GM21423 (cell line): ENCODE measurements at regions not wholly inside any gene's neighbourhood (a gene's known extent, or its start where the extent isn't known, plus 50 kb on each side); places are given as distances from the start of the nearest gene placed in this dataset.

ENCODE experiments used
- ATAC-seq: cut with Tn5 transposase; IDR thresholded peaks from one replicate; pipeline ENCODE4 v1.9.1; 2021; ENCODE audit warnings: mild to moderate bottlenecking, moderate library complexity; ENCODE audit not compliant: unreplicated experiment

DNA sequence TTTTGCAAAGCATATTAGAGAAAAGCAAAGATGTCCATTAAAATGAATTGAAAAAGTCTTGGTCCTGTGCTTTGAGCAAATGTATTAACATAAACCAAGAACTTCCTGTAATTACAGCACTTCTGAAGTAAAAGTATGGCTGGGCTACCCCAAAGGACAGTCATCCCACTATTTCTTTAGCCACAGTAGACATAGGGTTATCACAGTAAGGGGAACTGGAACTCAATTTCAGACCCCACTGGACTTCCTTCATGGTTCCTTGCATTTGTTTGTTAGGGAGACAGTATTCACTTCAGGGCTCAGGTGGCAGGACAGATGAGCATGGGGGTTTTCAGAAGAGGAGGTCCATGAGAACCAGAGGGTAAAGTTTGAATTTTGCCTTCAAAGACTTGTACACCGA lies 203.1 kb upstream of the PDE1C start:
- peak; percentile 45 for ATAC-seq

DNA sequence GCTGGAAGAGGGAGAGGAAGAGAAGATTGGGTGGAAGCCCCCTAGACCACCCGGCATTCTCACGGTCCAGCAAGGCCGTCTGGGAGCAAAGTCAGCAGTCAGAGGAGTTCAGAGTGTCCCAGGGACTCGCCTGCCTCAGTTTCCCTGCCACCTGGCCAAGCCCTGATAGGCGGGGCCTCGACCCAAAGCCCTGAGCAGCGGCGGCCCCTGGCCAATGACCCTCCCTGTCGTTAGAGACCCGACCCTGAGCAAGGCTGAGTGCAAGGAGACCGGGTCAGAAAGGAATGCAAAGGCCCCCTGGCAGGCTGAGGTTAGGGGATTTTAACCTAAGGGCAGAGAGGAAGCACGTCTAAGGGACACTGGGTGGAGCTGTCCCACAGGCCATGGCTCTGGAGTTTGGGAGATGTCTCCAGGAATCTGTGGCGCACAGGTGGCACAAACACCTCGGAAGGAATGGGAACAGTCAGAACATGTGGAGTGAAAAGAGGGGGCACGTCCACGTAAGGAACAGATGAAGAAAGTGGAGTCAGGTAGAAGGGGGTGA lies 196.8 kb upstream of the PDE1C start:
- ATAC-seq: no peak

DNA sequence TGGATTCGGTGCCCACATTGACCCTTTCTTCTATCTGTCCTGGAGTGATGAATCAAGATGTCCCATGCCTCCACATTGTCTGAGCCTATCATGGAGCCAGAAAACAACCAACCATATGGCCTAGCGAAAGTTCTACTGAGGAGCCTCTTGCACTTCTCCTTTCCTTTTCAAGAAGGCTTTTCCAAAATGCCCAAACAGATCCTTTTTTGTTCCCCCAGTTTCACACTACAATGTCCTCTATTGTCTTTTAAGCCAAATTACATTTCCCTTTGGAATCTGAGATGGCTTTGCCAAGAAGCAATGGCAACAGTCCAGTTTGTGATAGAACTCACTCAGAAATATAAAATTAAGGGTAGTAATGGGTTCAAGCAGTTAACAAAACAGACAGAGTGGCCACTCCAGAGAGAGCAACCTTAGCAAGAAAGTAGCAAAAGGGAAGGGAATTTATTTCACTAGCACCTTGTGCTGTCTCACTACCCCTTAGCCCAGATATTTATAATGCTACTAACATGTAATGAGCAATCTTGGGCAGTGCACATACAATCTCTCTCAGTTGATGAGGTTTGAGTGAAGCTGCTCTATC lies 194.6 kb upstream of the PDE1C start:
- ATAC-seq: no peak

DNA sequence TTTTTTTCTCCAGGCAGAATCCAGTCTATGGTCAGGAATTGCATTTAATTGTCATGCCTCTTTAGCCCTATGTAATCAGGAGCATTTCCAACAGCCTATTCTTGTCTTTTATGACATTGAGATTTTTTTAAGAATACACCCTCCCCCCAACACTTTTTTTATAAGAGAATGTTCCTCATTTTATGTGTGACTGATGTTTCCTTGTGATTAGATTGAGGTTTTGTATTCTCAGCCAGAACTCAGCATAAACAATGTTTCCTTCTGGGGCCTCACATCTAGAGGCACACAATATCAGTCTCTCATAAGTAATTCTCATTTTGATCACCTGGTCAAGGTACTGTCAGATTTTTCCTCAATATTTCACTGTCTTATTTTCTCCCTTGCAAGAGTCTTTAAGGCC lies 193.4 kb upstream of the PDE1C start:
- no peak for ATAC-seq

DNA sequence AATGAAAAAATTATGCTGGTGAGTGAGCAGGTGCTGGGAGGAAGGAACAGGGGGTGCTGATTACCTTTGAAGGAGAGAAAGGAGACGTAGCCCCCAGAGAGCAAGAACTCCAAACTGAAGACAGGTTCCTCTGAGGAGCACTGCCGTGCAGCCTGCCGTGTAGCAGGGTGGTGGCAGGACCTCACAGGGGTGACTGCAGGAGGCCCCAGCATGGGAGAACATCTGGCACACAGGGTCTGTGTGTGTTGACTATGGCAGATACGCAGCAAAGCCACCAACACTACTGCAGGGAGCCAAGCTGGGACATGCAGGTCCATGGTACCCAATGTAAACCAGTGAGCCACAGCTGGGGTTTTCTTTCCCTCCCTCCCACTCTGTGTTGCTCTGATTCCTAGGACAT lies 192.1 kb upstream of the PDE1C start:
- no peak for ATAC-seq

DNA sequence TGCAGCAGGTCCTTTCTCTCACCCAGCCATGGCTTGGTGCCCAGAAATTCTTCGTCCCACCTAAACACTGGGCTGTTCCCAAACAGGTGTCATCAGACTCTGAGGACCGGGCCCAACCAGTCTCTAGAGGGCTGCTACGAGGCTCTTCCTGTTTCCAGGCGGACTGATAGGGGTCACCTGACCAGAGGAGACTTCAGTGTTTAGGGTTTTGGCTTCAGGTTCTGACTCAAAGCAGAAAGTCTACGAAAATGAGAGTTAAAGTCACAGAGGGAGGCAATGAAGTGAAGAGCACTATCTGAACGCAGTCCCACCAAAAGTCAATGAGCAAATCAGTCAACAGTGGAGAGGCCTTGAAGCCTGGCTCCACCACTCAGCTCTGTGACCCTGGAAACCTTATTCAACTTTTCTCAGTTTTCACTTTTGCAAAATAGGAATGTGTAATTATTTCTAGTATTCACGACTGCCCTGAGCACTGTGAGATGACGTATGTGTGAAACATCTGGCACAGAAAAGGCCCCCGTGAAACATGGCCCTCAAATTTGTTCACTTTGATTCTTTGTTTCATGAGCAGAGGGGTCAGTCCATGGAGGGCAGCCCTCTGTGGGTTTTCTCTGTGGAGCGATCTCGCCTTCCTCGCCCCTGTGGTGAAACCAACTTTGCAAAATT lies 189.9 kb upstream of the PDE1C start:
- peak; percentile 85 for ATAC-seq

DNA sequence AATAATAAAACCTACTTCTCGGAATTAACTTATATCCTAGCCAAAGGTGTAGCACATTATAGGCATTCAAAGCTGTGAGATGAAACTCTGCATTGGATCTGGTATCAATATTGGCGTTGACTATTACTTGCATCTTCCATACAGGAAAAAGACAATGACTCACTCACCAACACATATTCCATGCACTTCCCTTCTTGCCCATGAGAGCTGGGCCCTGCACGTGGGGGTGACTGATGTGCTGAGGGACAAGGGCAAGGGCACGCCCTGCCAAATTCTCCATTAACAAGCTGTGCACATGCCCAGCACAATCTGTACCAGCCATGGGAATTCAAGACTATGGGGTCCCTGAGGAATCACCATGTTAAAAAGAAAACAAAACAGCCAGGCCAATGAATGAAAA lies 188.1 kb upstream of the PDE1C start:
- no peak for ATAC-seq

DNA sequence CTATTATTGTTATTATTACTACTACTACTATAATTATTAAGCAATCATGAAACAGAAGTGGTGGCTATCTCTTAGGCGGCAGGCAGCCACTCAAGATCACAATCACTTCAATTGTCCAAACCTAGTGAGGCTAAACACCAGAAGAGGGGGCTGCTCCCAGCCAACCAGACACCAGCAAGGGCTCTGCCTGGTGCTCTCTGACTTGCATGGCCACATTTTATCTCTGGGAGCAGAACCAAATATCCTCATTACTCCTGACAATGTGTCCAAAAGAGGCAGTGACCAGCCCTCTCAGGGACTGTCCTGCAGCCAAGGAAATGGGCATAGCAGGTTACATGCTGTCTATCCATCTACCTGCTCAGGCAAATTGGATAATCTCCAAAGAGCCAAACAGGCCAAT lies 187.4 kb upstream of the PDE1C start:
- no peak for ATAC-seq

DNA sequence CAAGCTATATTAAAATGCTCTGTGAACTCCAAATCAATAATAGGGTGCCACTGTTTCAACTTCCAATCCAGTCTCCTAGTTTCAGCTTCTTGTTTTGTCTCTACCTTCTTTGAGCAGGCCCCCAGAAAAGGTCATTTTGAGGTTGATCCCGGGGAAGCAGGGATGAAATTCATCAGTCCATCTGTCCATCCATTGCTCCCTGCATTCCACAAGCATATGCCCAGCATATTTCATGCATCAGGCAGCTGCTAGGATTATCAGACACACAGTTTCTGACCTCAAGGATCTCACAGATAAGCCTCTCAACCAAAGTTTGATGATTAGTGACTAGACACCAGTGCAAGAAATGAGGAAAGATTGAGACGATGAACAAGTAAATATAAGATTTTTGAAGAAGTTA lies 186.6 kb upstream of the PDE1C start:
- no peak for ATAC-seq

DNA sequence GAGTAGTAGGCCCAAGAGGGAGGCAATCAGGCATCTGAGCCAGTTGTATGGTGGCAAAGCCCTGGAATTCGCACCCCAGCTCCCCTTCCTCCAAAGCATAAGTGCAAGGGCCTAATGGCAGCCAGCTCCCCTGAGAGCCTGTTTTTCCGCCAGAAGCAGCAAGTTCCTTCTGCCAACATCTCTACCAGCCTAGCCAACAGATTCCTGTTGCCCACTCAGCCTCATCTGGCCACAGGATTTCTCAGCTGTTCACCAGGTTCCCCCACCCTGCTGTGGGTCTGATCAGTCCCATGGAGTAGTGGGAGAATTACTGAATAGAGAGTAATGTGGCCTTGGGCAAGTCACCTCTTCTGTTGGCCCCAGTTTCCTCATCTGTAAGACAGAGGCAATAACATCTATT lies 186.2 kb upstream of the PDE1C start:
- no peak for ATAC-seq

DNA sequence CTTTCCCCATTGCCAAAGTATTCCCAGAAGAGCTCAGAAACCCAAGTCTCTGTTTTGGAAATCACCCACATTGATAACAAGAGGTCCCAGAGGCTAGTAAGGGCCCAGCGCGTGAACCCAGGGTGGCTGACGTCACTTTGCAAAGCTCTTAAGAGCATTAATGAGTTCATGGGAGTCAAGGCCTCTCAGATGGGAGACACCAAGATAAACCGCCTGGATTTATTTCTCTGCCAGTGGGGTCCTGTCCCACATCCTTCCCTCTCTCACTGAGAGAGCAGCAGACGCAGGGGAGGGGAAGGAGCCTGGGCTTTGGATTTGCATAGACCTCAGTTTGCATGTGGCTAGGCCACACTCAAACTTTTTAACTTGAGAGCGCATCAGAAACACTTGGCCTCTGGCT lies 184.8 kb upstream of the PDE1C start:
- ATAC-seq: no peak

DNA sequence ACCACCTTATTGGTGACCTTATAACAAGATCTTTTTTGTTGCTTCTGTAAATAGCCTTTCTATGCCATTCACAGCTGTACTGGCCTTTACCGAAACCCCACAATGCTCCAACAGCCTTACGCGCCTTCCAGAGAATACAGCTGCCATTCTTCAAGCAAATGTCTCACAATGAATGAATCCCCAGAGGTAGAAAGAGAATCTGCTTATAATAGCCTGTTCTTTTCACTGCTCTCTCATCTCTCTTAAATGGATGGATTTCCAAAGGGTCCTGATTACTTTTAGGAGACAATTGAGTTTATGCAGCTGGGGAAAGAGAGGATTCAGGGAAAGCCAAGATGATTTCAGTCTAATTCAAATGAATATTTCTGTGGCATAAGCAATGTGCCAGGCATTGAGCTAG lies 183.1 kb upstream of the PDE1C start:
- no peak for ATAC-seq

DNA sequence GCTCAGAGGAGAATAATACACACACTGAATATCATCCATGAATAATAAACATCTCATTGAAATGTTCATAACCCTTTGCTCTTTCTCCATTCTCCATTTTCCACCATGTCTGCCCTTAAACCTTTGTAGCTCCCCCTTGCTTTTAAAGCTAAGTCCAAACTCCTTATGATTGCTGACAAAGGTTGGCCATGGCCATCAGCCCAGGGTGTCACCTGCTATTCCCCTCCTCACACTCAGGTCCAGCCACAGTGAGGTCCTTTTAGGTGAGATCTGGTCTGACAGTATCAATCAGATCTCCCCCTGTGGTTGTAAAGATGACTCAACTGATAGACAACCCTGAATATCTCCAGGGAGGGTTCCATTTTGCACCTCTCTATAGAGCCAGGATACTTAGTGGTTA lies 181.5 kb upstream of the PDE1C start:
- no peak for ATAC-seq

DNA sequence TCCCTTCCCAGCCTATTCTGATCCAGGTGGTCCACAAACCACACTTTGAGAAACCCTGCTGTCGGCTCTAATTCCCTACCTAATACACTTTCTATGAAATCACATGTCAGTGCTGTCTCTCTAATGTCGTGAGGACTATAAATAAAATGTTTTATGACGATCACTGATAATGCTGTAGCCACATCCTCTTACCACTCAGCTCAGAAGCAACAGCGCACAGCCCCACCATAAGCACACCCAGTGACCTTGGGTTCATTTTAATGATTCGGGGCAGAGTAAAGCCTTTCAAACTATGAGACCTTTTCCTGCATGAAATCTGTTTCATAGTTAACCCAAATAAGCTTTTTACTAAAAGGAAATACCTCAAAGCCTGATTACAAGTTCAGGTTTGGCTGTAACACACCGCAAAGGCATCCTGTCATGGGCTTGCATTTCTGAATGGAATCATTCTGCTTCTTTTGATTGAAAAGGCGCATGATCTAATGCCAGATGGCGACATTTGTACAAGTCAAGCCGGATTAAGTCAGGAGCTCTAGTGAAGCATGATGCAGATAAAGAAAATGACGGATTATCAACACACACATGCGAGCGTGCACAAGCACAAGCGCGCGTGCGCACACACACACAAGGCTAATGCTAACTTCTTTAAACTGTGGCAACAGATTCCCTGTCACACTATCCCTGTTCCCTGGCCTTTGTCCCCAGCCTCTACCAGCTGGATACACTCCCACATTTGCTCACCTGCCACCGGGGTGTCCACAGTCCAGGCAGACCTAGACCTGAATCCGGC lies 180.5 kb upstream of the PDE1C start:
- no peak for ATAC-seq

DNA sequence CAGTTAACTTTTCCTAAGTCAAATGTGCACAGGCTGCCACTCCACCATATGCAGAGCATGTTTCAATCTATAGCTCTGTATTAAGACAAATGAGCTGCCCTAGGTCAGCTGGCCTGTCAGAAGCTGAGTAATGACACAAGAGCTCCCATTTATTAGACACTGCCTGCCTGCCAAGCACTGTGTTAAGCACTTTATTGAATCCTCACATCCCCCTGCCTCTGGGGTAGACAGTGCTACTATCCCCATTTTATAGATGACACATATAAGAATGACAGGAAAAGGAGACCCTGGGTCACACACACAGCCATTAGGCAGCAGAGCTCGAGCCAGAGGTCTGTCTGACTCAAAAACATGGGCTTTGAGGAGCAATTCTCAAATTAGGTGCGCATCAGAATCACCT lies 179.8 kb upstream of the PDE1C start:
- ATAC-seq: no peak

DNA sequence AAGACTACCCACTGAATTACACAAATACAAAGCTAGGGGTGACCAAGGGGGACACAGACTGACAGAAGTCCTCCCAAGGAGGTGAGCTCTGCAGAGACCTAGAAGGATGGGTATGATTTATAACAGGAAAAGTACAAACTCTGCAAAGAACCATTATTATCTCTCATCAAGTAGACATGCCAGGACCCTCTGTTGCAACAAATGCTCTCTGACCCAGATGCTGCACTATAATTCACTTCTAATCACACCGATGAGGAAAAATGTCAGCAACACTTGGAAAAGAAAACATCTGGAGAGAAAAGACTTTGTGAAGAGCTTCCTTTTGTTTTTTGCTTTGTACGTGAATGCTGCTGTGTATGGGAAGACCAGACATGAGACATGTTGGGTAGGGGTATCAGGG lies 178.3 kb upstream of the PDE1C start:
- ATAC-seq: no peak

DNA sequence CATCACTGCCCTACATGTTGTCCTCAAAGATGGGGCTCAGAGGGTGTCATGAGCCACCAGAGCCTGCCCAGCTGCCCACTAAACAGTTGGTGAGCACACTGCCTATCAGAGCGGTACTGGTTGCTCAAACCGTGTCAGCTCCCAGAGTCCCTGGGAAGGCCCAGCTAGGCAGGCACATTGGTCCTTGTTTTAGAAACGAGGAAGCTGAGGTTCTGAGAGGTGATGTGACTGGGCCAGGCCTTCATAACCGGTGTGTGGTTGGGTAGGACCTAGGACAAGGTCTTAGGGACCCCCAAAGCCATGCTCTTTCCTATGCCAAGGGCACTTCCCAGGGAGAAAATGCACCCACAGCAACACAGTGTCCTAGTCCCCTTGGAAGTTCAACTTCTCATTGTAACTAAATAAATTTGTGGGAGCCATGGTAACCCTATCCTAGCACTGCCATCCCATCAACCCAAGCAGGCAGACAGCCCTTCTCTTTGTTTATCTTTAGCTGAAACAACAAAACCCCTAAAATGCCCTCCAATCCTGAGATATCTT lies 174.7 kb upstream of the PDE1C start:
- ATAC-seq: no peak

DNA sequence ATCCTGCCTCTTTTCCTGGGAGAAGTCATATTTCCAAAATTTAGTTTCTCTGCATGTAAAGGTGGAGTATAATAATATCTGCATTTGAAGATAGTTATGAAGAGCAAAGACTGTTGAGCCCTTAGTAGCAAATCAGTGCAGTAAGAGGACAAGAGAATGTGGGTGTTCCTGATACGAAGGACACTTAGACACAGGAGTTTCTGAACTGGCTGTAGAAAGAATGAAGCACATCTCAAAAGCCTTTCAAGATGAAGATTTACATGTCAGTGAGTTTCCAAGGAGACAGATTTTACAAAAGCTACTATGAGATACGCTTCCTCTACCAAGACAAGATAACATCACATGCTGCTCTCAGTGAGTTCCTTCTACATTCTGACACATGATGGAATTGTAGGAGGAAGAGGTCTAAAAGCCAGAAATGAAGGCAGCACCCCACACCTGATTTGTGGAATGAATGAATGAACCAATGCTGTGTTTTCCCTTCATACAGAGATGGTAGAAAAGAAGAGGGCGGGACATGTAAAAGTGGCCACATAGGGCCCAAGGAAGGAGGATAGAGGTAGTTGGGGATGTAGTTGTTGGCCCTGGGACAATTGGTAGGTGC lies 173.6 kb upstream of the PDE1C start:
- ATAC-seq: no peak

DNA sequence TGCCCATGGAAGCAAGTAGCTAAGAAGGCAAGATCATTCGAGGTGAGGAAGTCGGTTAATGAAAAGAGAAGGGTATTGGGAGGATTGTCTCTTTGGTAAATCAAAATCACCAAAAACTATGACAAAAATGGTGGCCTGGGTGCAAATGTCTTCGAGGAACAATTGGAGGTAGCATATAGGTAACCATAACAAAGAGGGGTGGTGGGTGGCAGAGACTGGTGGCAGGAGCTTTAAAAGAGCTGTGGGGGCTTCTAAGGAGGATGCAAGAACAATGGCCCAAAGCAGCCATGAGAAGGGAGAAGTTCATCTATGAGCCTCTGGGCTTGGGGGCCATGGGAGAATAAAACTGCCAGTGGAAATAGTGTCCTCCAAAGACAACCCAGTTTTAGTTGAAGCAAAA lies 172.2 kb upstream of the PDE1C start:
- ATAC-seq: no peak

DNA sequence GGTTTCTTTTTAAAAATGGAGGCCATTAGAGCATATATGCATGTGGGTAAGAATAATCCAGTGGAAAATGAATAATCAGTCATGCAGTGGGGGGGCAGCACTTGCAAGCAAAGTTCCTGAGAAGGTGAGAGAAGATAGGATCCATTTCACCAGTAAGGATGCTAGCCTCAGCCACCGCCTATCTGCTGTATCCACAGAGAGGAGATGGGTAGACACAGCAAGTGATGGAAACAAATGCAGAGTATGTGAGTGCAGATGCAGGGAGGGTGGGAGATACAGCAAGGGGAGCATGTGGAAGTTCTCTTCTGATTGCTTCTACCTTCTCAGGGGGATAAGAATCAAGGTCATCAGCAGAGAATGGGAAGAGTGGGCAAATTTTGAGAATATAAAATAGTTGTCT lies 171.4 kb upstream of the PDE1C start:
- ATAC-seq: no peak

DNA sequence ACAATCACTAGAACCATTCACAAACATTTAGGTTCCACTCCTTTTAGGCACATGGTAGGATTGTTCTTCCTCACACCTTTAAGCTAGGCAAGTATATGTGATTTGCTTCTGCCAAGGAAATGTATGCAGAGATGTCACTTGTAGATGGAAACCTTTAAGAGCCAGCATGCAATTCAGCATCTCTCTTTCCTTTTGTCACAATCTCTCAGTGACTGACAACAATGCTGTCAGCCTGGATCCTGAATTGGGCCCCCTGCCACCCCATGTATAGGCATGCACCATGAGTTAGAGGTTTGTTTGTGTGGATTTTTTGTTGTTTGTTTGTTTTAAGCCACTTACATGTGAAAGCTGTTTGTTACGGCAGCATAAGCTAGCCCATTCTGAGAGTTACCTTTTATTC lies 169.6 kb upstream of the PDE1C start:
- no peak for ATAC-seq
